ENCODE measurements at regions not wholly inside any gene's neighbourhood (a gene's known extent, or its start where the extent isn't known, plus 50 kb on each side); places are given as distances from the start of the nearest gene placed in this dataset.
A peak's percentile ranks its signal among the peaks of the same experiment; 100 is the strongest.

- Histone ChIP-seq H3K9me3 (replicated peaks in 1 of 2; ENCODE audit: control insufficient read depth in 2 of 2, insufficient read depth in 1 of 2, low read depth in 1 of 2, low read length in 2 of 2) (no peaks in the 10 kb centered on the region), H3K4me1 (ENCODE audit: control insufficient read depth in 2 of 2, insufficient read depth in 1 of 2, low read depth in 1 of 2, low read length in 2 of 2) (no peaks in the 10 kb centered on the region), H3K27me3 (ENCODE audit: control insufficient read depth in 3 of 3, insufficient read depth in 3 of 3, low read depth in 1 of 3, low read length in 3 of 3) (no peaks in the 10 kb centered on the region), H2AFZ (ENCODE audit: low read length) (no peak overlapping the region), H3K14ac (ENCODE audit: low read length) (no peak overlapping the region), H3K23ac (ENCODE audit: low read depth, low read length, poor library complexity) (no peak overlapping the region), H2BK15ac (ENCODE audit: low read length) (no peak overlapping the region), H2BK120ac (ENCODE audit: low read depth, low read length) (no peak overlapping the region), H3K18ac (ENCODE audit: low read length) (no peak overlapping the region), H3K36me3 (replicated peaks in 1 of 2; ENCODE audit: control insufficient read depth in 2 of 2, insufficient read depth in 2 of 2, low read length in 2 of 2) (no peaks in the 10 kb centered on the region), H3K4ac (ENCODE audit: low read length) (no peak overlapping the region), H3K27ac (replicated peaks; ENCODE audit: low read length) (no peak overlapping the region), H3K4me3 (ENCODE audit: low read length in 2 of 2) (no peak overlapping the region), H4K91ac (ENCODE audit: low read depth, low read length, poor library complexity) (no peak overlapping the region), H2BK5ac (ENCODE audit: low read length) (no peak overlapping the region), H3K79me1 (ENCODE audit: low read depth, low read length) (no peaks in the 10 kb centered on the region), H2AK5ac (ENCODE audit: low read depth, low read length) (no peak overlapping the region), H4K8ac (ENCODE audit: low read depth, low read length) (no peak overlapping the region), H3K9ac (ENCODE audit: low read depth, low read length, poor library complexity) (no peak overlapping the region), H3K4me2 (ENCODE audit: insufficient read depth, low read length, poor library complexity, severe bottlenecking) (no peak overlapping the region), H2BK12ac (ENCODE audit: low read length) (no peak overlapping the region)
- WGBS, 2 donors (ENCODE audit: extremely low coverage in 2 of 2, insufficient read length in 2 of 2, insufficient replicate concordance in 1 of 2): no CpG with 5 or more reads among the region's 2 CpGs
- no peak for DNase-seq (ENCODE audit: low spot score)
These were observed 245.2 kb downstream of the KCNC2 start for GRCh38 chr12:74964390-74964789.

- H3K4me1 ChIP-seq (ENCODE audit: control insufficient read depth in 2 of 2, insufficient read depth in 1 of 2, low read depth in 1 of 2, low read length in 2 of 2): no peaks in the 10 kb centered on the region
- no peak overlapping the region for H3K4me2 ChIP-seq (ENCODE audit: insufficient read depth, low read length, poor library complexity, severe bottlenecking)
These were observed 238.4 kb downstream of the KCNC2 start for GRCh38 chr12:74971201-74971600.

GRCh38 chr12:74977832-74978481, 231.7 kb downstream of the KCNC2 start:
- H3K27ac ChIP-seq (replicated peaks; ENCODE audit: low read length): no peak overlapping the region
- no peak overlapping the region for H2AK5ac ChIP-seq (ENCODE audit: low read depth, low read length)
- no peak overlapping the region for H3K9ac ChIP-seq (ENCODE audit: low read depth, low read length, poor library complexity)
- H3K4ac ChIP-seq (ENCODE audit: low read length): no peak overlapping the region
- no peaks in the 10 kb centered on the region for H3K9me3 ChIP-seq (replicated peaks in 1 of 2; ENCODE audit: control insufficient read depth in 2 of 2, insufficient read depth in 1 of 2, low read depth in 1 of 2, low read length in 2 of 2)
- no peak overlapping the region for H2BK5ac ChIP-seq (ENCODE audit: low read length)
- DNase-seq (ENCODE audit: low spot score): no peak
- H2BK15ac ChIP-seq (ENCODE audit: low read length): no peak overlapping the region
- no peak overlapping the region for H2BK12ac ChIP-seq (ENCODE audit: low read length)
- no peak overlapping the region for H3K4me3 ChIP-seq (ENCODE audit: low read length in 2 of 2)
- no peak overlapping the region for H4K8ac ChIP-seq (ENCODE audit: low read depth, low read length)
- no peaks in the 10 kb centered on the region for H3K79me1 ChIP-seq (ENCODE audit: low read depth, low read length)
- no peak overlapping the region for H2AFZ ChIP-seq (ENCODE audit: low read length)
- no peak overlapping the region for H3K4me2 ChIP-seq (ENCODE audit: insufficient read depth, low read length, poor library complexity, severe bottlenecking)
- no peak overlapping the region for H2BK120ac ChIP-seq (ENCODE audit: low read depth, low read length)
- H3K14ac ChIP-seq (ENCODE audit: low read length): no peak overlapping the region
- no peaks in the 10 kb centered on the region for H3K36me3 ChIP-seq (replicated peaks in 1 of 2; ENCODE audit: control insufficient read depth in 2 of 2, insufficient read depth in 2 of 2, low read length in 2 of 2)
- H3K23ac ChIP-seq (ENCODE audit: low read depth, low read length, poor library complexity): no peak overlapping the region
- no peak overlapping the region for H3K18ac ChIP-seq (ENCODE audit: low read length)
- H3K27me3 ChIP-seq (ENCODE audit: control insufficient read depth in 3 of 3, insufficient read depth in 3 of 3, low read depth in 1 of 3, low read length in 3 of 3): no peaks in the 10 kb centered on the region
- no peak overlapping the region for H4K91ac ChIP-seq (ENCODE audit: low read depth, low read length, poor library complexity)
- H3K4me1 ChIP-seq (ENCODE audit: control insufficient read depth in 2 of 2, insufficient read depth in 1 of 2, low read depth in 1 of 2, low read length in 2 of 2): no peaks in the 10 kb centered on the region
- WGBS, 2 donors (ENCODE audit: extremely low coverage in 2 of 2, insufficient read length in 2 of 2, insufficient replicate concordance in 1 of 2): no CpG with 5 or more reads among the region's 5 CpGs

More at GRCh38 chr12:74971201-74971600, 238.4 kb downstream of the KCNC2 start:
- DNase-seq (ENCODE audit: low spot score): no peak
- Histone ChIP-seq H2BK120ac (ENCODE audit: low read depth, low read length) (no peak overlapping the region), H3K18ac (ENCODE audit: low read length) (no peak overlapping the region), H2AK5ac (ENCODE audit: low read depth, low read length) (no peak overlapping the region), H2BK12ac (ENCODE audit: low read length) (no peak overlapping the region), H3K23ac (ENCODE audit: low read depth, low read length, poor library complexity) (no peak overlapping the region), H4K91ac (ENCODE audit: low read depth, low read length, poor library complexity) (no peak overlapping the region), H3K9me3 (replicated peaks in 1 of 2; ENCODE audit: control insufficient read depth in 2 of 2, insufficient read depth in 1 of 2, low read depth in 1 of 2, low read length in 2 of 2) (no peaks in the 10 kb centered on the region), H3K4me3 (ENCODE audit: low read length in 2 of 2) (no peak overlapping the region), H2BK5ac (ENCODE audit: low read length) (no peak overlapping the region), H3K14ac (ENCODE audit: low read length) (no peak overlapping the region), H2BK15ac (ENCODE audit: low read length) (no peak overlapping the region), H3K36me3 (replicated peaks in 1 of 2; ENCODE audit: control insufficient read depth in 2 of 2, insufficient read depth in 2 of 2, low read length in 2 of 2) (no peaks in the 10 kb centered on the region), H3K9ac (ENCODE audit: low read depth, low read length, poor library complexity) (no peak overlapping the region), H3K27me3 (ENCODE audit: control insufficient read depth in 3 of 3, insufficient read depth in 3 of 3, low read depth in 1 of 3, low read length in 3 of 3) (no peaks in the 10 kb centered on the region), H3K79me1 (ENCODE audit: low read depth, low read length) (no peaks in the 10 kb centered on the region), H3K4ac (ENCODE audit: low read length) (no peak overlapping the region), H4K8ac (ENCODE audit: low read depth, low read length) (no peak overlapping the region), H2AFZ (ENCODE audit: low read length) (no peak overlapping the region), H3K27ac (replicated peaks; ENCODE audit: low read length) (no peak overlapping the region)
- no CpG with 5 or more reads among the region's 1 CpG for WGBS, 2 donors (ENCODE audit: extremely low coverage in 2 of 2, insufficient read length in 2 of 2, insufficient replicate concordance in 1 of 2)

- H3K23ac ChIP-seq (ENCODE audit: low read depth, low read length, poor library complexity): no peak overlapping the region
- no peak overlapping the region for H2BK120ac ChIP-seq (ENCODE audit: low read depth, low read length)
- H3K9ac ChIP-seq (ENCODE audit: low read depth, low read length, poor library complexity): no peak overlapping the region
- H3K79me1 ChIP-seq (ENCODE audit: low read depth, low read length): no peaks in the 10 kb centered on the region
- H4K8ac ChIP-seq (ENCODE audit: low read depth, low read length): no peak overlapping the region
- H2BK5ac ChIP-seq (ENCODE audit: low read length): no peak overlapping the region
- no peaks in the 10 kb centered on the region for H3K36me3 ChIP-seq (replicated peaks in 1 of 2; ENCODE audit: control insufficient read depth in 2 of 2, insufficient read depth in 2 of 2, low read length in 2 of 2)
- no peak overlapping the region for H3K14ac ChIP-seq (ENCODE audit: low read length)
- no peak overlapping the region for H4K91ac ChIP-seq (ENCODE audit: low read depth, low read length, poor library complexity)
- H3K4me3 ChIP-seq (ENCODE audit: low read length in 2 of 2): no peak overlapping the region
- no peak overlapping the region for H3K4me2 ChIP-seq (ENCODE audit: insufficient read depth, low read length, poor library complexity, severe bottlenecking)
- no peak for DNase-seq (ENCODE audit: low spot score)
- H2AK5ac ChIP-seq (ENCODE audit: low read depth, low read length): no peak overlapping the region
- no peak overlapping the region for H3K27ac ChIP-seq (replicated peaks; ENCODE audit: low read length)
- peak overlapping the region; percentile 25 for H2AFZ ChIP-seq (ENCODE audit: low read length)
- whole genome bisulfite sequencing, 2 donors (ENCODE audit: extremely low coverage in 2 of 2, insufficient read length in 2 of 2, insufficient replicate concordance in 1 of 2): no CpG with 5 or more reads among the region's 4 CpGs
- H3K4ac ChIP-seq (ENCODE audit: low read length): no peak overlapping the region
- H2BK12ac ChIP-seq (ENCODE audit: low read length): no peak overlapping the region
- H2BK15ac ChIP-seq (ENCODE audit: low read length): no peak overlapping the region
- no peaks in the 10 kb centered on the region for H3K4me1 ChIP-seq (ENCODE audit: control insufficient read depth in 2 of 2, insufficient read depth in 1 of 2, low read depth in 1 of 2, low read length in 2 of 2)
- no peaks in the 10 kb centered on the region for H3K27me3 ChIP-seq (ENCODE audit: control insufficient read depth in 3 of 3, insufficient read depth in 3 of 3, low read depth in 1 of 3, low read length in 3 of 3)
- H3K9me3 ChIP-seq (replicated peaks in 1 of 2; ENCODE audit: control insufficient read depth in 2 of 2, insufficient read depth in 1 of 2, low read depth in 1 of 2, low read length in 2 of 2): peaks cover 0 to 4% of the 10 kb centered on the region in 2 donors
- no peak overlapping the region for H3K18ac ChIP-seq (ENCODE audit: low read length)
These were observed 229.1 kb downstream of the KCNC2 start for GRCh38 chr12:74980510-74980909.
